T-helper 22 cell (primary cell): ENCODE measurements at regions not wholly inside any gene's neighbourhood (a gene's known extent, or its start where the extent isn't known, plus 50 kb on each side); places are given as distances from the start of the nearest gene placed in this dataset.

Experiments used
- DNase-seq: peaks from one replicate; pipeline ENCODE4 v3.0.0-alpha.2; 2020; ENCODE audit warnings: low read depth

- no peak for DNase-seq
Measured at GRCh38 chr1:84090447-84091245, 53.4 kb upstream of the PRKACB start.

DNA sequence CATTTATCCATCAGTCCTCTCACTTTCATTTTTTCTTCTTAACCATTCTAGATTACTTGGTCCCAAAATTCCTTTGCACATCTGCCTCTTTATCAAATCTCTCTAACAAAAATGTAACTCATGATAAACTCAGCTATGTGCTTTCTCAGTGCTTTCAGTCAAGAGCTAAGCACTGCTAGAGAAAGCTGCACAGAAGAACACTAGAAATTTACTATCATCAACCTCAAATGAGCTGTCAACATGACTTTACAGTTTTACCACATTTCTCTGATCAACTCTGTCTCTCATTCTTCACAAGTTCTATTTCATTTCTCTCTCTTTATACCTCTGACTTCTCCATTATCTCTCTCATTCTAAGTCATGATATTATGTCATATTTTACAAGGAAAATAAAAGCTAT lies 54.2 kb upstream of the PRKACB start:
- DNase-seq = no peak

DNA sequence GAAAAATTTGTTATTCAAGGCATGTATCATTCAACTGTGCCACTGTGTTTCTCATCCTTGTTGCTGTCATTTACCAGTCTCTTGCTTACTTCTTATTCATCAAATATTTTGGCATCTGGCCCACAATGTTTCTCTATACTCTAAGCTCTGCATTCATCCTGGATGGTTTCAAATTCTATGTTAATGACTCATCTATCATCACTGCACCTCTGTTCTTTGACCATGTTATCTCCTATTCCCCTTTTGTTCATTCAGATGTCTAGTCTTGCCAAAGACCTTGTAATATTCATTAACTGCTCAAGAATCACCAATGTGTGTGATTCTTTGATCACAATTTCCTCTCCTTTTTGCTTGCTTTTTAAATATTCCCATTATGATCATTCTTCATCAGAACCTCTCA lies 54.6 kb upstream of the PRKACB start:
- no peak for DNase-seq

DNA sequence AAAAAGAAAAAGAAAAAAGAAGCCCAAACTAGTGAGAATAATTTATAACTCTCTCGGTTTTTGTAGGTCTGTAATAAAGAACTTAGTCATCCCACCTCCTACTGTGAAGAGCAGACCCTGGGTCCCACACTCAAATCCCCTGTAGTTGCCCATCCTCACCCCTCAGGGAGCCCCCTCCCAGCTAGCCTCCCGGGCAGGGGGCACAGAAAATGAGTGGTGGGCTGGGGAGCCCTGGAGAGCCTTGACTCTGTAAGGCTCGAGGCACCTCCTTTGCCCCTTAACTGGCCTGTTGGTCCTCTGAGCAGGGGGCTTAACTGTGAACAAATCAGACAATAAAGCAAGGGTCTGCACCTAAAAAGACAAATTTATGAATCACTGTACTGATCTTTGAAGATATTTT lies 57.5 kb upstream of the PRKACB start:
- DNase-seq = no peak

- no peak for DNase-seq
Measured at GRCh38 chr1:84086189-84086588, 57.9 kb upstream of the PRKACB start.

DNA sequence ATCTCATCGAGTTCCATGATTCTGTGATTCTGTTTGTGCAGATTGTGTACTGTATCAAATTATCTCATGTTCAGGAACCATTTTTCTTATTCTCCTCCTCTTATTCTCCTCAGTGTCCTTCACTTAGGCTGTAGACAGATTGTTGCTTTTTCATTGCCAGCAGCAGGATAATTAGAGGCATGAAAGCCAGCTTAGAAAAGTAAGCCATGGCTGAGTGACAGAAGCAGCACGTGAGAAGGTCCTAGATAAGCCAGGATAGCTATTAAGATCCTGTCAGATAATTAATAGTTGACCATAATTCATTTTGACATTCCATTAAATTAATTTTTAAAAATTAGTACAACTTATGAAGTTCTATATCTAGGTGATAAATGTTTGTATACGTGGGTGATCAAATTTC lies 60.8 kb upstream of the PRKACB start:
- no peak for DNase-seq

- DNase-seq = no peak
Measured at GRCh38 chr1:84078842-84079202, 65.2 kb upstream of the PRKACB start.

DNA sequence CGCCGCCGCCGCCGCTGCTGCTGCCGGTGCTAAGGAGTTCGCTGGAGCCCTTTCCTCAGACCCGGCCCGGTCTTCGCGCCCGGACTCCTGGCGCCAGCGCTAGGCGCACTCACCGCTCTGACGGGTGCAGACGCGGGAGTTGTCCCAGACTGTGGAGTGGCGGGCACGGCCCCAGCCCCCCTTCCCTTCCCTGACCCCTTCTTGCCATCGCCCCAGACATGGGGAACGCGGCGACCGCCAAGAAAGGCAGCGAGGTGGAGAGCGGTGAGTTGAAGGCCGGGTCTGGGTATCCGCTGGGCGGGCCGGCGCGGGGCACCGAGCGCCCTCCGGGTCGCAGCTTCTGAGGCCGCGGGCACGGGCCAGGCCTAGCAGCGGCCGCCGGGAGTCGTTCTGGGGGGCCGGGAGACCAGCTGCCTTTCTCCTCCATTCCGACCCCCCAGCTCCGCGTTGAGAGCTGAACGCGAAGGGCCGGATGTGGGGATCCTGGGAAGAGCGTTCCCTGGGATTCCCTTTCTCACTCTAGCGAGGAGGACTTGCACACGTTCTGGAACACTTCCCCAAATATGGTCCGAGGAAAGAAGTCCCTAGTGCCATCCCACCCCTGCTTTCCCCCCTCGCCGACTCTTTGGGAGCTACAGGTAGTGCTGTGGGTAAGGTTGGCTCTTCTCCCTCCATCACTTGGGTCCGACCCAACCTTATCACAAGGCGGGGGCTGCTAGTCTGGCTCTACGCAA lies 65.8 kb upstream of the PRKACB start:
- peak; percentile 1 for DNase-seq

- DNase-seq = peak; percentile 38
Measured at GRCh38 chr1:84077476-84078107, 66.5 kb upstream of the PRKACB start.

DNA sequence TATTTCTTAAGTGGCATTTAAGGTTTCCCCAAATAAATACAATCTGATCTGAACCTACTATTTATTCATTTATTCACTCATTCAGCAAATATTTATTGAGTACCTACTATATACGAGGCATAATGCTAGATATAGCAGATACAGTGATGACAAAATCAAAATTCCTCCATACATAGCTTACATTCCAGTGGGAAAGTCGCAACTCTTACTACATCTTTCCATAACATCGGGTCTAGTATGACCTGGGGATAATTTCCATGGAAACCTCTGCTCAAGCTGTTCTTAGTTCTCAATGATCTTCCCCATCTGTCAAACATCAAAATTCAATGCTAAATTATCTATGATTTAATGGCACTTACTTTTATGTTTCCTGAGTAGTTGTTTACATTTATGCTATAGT lies 70.8 kb upstream of the PRKACB start:
- DNase-seq = no peak

- no peak for DNase-seq
Measured at GRCh38 chr1:84069236-84069845, 70.4 kb upstream of the TTLL7 start.

GRCh38 chr1:84062496-84062895 lies 63.6 kb upstream of the TTLL7 start:
- no peak for DNase-seq

DNA sequence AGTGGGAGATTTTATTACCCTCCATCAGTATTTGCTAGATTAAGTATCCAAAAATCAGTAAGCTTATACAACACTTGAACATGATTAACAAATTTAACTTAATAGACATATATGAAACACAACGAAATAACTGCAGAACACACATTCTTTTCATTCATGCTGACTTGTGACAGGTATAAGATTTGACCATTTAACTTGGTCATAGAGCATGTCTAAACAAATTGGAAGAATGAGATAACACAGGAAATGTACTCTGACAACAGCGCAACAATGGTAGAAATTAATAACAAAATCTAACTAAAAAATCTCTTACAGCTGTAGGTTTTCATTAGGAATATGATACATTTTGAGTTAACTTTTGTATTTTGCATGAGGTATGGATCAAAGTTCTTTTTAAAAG lies 62.4 kb upstream of the TTLL7 start:
- no peak for DNase-seq

DNA sequence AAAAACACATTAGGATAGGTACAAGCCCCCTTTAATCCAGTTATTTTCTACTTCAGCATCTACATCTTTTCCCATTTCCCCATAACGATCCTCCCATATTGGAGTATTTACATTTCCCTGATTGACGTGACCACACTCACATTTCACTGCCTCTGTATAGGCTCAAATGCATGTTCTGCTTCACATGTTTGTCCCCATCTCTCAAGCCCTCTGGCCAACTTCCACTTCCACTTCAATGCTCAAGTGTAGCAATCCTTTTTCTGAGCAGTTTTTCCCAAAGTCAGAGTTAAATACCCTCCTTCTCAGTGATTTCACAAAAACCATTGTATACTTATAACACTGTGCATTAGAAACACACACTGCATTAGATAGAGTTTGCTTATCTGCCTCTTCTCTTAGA lies 61.8 kb upstream of the TTLL7 start:
- DNase-seq = no peak

DNA sequence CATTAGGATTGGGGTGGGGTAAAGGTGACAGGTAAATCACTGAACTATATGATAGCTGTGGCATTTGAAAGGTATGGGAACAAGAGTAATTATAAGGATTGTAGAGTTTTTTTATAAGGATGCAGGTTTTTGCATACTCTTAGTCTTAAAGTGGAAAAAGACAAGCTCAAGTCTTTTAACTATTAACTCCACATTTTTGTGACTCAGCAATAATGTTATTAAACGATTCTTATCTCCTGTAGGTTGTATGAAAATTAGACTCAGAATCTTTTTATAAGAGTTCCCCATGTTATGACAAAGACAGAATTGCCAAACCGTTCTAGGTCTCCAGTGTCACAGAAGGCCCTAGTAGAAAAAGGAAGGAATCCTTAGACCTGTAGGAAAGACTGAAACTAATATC lies 49.9 kb upstream of the TTLL7 start:
- DNase-seq = no peak
